T-helper 1 cell treated with Interleukin-12 subunit alpha and Interleukin-12 subunit beta and Interleukin-4 antibody, amounts not matched to agents 30 μg/mL and 1 μg/mL, for 36 hours (primary cell): ENCODE measurements at regions not wholly inside any gene's neighbourhood (a gene's known extent, or its start where the extent isn't known, plus 50 kb on each side); places are given as distances from the start of the nearest gene placed in this dataset.

Experiments
- H3K27ac Mint-ChIP-seq: one replicate; pipeline ENCODE4 v1.8.0; 2021; ENCODE audit warnings: mild to moderate bottlenecking, mixed read lengths
- H3K27me3 Mint-ChIP-seq: one replicate; pipeline ENCODE4 v1.8.0; 2021; ENCODE audit warnings: low read depth, mixed read lengths
- H3K36me3 Mint-ChIP-seq: one replicate; pipeline ENCODE4 v1.8.0; 2021; ENCODE audit warnings: low read depth, mixed read lengths
- H3K4me1 Mint-ChIP-seq: one replicate; pipeline ENCODE4 v1.8.0; 2021; ENCODE audit warnings: low read depth, mixed read lengths
- H3K4me3 Mint-ChIP-seq: one replicate; pipeline ENCODE4 v1.8.0; 2021; ENCODE audit warnings: mild to moderate bottlenecking, moderate library complexity, mixed read lengths
- H3K9me3 Mint-ChIP-seq: one replicate; pipeline ENCODE4 v1.8.0; 2021; ENCODE audit warnings: mixed read lengths

DNA sequence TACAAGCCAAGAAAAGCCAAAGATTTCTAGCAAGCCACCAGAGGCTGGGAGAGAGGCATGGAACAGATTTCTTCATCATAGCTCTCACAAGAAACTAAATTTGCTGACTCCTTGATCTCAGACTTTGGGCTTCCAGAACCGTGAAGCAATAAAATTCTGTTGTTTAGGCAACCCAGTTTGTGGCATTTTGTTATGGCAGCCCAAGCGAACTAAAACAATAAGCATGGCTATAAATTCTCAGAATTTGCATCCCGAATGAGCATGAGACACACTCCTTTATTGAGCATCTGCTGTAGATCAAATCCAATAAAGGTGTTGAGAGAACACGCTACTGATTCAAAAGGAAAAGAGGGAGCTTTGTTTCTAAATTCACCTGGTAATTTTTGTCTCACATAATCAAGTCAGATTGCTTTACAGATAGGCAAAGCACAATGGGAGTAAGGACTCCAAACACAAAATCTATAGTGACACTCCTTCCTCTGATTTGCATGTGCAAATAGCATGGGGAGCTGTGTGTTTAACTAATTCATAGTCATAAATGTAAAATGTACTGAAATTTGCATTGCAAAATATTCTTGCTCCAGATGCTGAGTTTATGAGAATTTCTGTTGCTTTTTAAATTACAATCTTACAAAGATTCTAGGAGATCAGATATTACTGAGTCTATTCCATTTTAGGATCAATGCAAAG lies 308.7 kb downstream of the MED10 start:
- no peaks in the 10 kb centered on the region for H3K4me1 Mint-ChIP-seq
- no peak overlapping the region for H3K4me3 Mint-ChIP-seq
- H3K27ac Mint-ChIP-seq: no peak overlapping the region
- H3K27me3 Mint-ChIP-seq: no peaks in the 10 kb centered on the region
- no peaks in the 10 kb centered on the region for H3K9me3 Mint-ChIP-seq
- H3K36me3 Mint-ChIP-seq: no peaks in the 10 kb centered on the region

DNA sequence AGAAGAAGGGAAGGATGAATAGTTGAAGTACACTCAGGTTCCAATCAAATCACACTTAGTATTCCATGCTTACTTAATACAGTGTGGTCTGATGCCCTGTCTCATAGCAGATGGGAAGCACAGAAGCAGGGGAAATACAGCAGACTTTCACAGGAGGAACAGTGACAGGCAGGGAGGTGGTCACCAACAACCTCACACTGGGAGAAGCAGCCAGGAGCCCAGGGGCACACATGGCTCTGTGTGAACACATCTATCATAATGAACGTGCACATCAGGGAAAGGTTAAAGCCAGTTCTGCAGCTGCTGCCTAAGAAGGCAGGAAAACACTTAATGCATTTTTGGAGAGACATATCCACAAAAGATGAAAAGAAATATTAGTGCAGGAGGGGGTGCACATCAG lies 312.3 kb downstream of the MED10 start:
- peaks cover 3% of the 10 kb centered on the region for H3K27me3 Mint-ChIP-seq
- no peaks in the 10 kb centered on the region for H3K4me1 Mint-ChIP-seq
- no peaks in the 10 kb centered on the region for H3K9me3 Mint-ChIP-seq
- no peak overlapping the region for H3K27ac Mint-ChIP-seq
- H3K4me3 Mint-ChIP-seq: no peak overlapping the region
- no peaks in the 10 kb centered on the region for H3K36me3 Mint-ChIP-seq

DNA sequence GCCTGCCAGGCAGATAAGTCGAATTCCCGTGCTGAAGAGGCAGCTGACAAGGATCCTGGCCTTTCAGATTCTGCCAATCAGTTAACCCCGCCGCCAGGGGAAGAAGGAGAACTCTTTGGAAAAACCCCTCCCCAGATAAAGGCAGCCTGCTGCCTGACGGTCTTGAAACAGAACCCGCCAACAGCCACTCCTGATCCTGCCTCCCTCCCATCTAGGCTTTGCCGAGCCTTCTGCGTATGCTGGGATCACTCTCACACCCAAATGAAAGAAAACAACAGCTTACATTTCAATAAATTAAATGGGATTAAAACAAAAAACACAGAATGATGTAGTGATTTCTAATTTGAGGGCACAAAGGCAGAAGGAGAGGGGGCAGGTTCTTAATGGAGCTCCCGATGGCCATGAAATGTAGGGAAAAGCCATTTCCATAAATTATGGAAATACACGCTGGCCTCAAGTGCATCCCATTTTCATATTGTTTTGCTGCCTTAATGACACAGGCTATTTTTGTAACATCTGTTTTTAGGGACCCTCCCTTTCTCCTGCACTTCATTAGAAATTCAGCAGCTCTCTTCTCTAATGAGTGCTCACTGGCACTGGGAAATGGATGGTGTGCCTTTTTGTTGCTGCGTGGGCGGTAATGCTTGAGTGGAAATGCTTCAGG lies 319.1 kb downstream of the MED10 start:
- Mint-ChIP-seq H3K9me3 (no peaks in the 10 kb centered on the region), H3K27ac (no peak overlapping the region), H3K4me3 (no peak overlapping the region), H3K36me3 (no peaks in the 10 kb centered on the region), H3K4me1 (no peaks in the 10 kb centered on the region), H3K27me3 (no peaks in the 10 kb centered on the region)

DNA sequence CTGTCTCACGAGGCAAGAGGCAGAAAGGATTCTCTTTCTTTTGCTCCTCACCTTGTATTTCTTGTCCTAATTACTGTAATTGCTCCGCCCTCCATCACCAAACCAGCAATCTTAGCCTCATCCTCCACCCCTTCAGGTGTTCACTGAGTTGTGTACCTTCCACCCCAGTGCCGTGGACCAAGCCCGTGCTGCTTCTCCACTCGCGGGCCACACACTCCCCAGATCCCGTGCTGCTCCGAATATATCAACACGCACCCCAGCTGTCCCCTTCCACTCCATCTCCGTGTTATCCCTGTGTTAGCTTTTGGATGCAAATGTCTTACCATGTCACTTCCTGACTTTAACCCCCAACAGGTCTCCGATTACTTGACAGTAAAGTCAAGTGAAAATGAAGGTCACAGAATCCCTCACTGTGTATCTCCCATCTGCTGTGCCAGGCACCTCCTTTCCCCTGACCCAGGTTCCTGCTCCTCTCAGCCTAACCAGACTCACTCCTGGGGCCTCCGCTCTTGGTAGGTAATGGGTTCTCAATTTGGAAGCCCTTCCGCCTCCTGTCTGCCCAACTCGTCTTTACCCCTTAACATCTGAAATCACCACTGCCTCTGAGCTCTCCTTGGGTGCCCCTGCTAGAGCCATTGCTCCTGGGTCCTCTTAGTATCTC lies 320.2 kb downstream of the MED10 start:
- H3K9me3 Mint-ChIP-seq: no peaks in the 10 kb centered on the region
- H3K27me3 Mint-ChIP-seq: no peaks in the 10 kb centered on the region
- H3K4me1 Mint-ChIP-seq: no peaks in the 10 kb centered on the region
- H3K36me3 Mint-ChIP-seq: no peaks in the 10 kb centered on the region
- no peak overlapping the region for H3K4me3 Mint-ChIP-seq
- no peak overlapping the region for H3K27ac Mint-ChIP-seq

DNA sequence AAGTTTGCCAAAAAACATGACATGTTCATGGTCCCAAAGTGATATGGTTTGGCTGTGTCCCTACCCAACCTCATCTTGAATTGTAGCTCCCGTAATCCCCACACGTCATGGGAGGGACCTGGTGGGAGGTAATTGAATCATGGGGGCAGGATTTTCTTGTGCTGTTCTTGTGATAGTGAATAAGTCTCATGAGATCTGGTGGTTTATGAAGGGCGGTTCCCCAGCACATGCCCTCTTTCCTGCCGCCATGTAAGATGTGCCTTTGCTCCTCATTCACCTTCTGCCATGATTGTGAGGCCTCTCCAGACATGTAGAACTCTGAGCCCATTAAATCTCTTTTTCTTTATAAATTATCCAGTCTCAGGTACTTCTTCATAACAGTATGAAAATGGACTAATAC lies 322.1 kb downstream of the MED10 start:
- no peaks in the 10 kb centered on the region for H3K36me3 Mint-ChIP-seq
- H3K27ac Mint-ChIP-seq: no peak overlapping the region
- no peaks in the 10 kb centered on the region for H3K9me3 Mint-ChIP-seq
- H3K27me3 Mint-ChIP-seq: no peaks in the 10 kb centered on the region
- H3K4me1 Mint-ChIP-seq: no peaks in the 10 kb centered on the region
- no peak overlapping the region for H3K4me3 Mint-ChIP-seq

DNA sequence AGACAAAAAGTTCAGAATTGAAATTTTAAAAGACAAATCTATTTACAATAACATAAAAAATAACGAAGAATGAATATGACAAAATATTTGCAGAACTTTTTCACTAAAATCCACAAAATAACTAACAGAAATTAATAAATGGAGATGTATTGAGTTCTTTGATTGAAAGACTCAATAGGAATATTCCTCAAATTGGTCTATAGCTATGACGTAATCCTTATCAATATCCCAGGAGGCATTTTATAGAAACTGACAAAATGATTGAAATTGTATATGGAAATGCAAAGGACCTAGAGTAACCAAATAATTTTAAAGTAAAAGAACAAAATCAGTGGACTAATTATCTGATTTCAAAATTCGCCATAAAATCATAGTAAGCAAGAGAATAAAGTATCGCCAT lies 328.7 kb downstream of the MED10 start:
- Mint-ChIP-seq H3K4me3 (no peak overlapping the region), H3K27me3 (no peaks in the 10 kb centered on the region), H3K4me1 (no peaks in the 10 kb centered on the region), H3K9me3 (no peaks in the 10 kb centered on the region), H3K36me3 (no peaks in the 10 kb centered on the region), H3K27ac (no peak overlapping the region)

DNA sequence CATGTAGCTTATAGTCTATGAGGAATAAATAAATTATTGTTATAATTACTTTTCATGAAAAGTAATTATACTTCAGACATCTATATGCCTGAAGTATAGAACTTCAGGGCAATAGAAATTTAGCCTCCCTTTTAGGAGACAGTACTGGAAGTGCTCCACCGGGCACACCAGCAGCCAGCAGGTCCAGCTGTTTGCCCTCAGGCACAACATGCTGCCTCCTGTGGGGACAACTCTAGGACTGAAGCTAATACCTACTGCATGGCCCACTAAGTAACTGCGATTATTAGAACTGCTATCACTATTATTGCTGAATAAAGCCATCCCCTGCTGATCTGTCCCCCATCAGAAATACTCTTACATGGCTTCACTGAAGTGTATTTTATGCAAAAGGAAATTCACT lies 329.6 kb downstream of the MED10 start:
- Mint-ChIP-seq H3K27me3 (no peaks in the 10 kb centered on the region), H3K36me3 (no peaks in the 10 kb centered on the region), H3K4me1 (no peaks in the 10 kb centered on the region), H3K9me3 (no peaks in the 10 kb centered on the region), H3K4me3 (no peak overlapping the region), H3K27ac (no peak overlapping the region)

DNA sequence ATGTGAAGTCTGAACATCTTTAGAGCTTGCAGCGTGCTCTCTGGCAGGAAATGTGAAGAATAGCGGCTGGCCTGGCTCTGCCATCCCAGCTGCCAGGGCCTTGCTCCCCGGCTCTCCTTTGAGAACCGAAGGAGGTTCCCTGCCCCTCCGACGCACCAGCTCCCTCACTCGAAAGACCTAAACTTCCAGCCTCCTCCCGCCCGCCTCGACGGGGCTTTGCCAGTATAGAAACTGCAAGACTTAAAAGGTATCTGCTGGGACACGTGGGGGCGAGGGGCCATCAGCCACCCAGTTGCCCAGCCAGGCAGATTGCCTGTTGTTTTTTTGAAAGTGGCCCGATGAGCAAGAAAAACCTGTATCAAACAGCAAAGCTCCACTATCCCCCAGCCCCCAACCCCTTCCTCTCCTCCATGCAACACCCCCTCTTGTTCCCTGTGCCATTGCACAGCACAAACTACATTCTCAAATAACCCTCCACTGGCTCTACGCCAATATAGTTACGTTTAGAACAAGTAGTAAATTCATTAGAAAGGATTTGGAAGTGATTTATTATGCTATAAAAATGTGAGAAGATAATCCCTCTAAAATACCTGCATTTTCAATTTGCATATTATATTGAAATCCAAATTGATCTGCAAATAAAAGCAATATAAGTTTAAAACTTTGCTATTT lies 331.9 kb downstream of the MED10 start:
- H3K9me3 Mint-ChIP-seq: no peaks in the 10 kb centered on the region
- H3K36me3 Mint-ChIP-seq: no peaks in the 10 kb centered on the region
- H3K27me3 Mint-ChIP-seq: no peaks in the 10 kb centered on the region
- H3K27ac Mint-ChIP-seq: no peak overlapping the region
- H3K4me1 Mint-ChIP-seq: no peaks in the 10 kb centered on the region
- no peak overlapping the region for H3K4me3 Mint-ChIP-seq

DNA sequence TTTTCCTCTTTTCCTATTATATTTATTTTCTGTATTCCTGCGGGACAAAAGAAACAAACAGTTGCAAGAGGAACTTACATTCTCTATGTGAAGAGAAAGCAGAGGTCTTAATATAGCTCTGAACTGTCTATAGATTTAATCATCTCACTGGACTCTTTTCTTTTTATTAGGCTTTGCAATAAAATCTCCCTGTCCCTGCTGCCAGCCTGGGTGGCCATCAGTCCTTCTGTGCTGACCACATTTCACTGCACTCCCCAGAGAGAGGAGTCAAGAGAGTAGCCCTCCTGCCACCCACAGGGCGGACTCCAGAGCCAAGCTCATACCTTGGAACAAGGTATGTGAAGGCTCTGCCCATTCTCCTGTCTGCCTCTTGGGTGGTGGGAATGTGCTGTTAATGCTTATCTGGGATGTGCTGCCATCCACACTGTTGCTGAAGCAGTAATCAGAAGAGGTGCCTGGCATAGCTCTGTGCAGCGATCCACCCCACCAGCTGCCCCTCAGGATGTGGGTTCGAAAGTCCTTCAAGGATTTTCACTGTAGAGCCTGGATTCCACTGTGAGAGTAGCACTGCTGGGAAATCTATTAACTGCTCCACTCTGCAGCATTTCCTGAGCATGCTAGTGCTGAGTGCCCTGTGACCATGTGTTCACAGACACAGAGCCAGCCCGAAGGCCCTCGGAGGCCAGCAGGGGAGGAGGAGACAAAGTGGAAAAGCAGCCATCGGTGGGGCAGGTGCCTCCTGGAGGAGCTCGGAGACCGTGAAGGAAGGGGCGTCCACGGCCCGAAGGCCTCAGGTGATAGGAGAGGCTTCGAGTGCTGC lies 334.6 kb downstream of the MED10 start:
- no peak overlapping the region for H3K4me3 Mint-ChIP-seq
- H3K36me3 Mint-ChIP-seq: no peaks in the 10 kb centered on the region
- no peaks in the 10 kb centered on the region for H3K9me3 Mint-ChIP-seq
- no peak overlapping the region for H3K27ac Mint-ChIP-seq
- H3K4me1 Mint-ChIP-seq: no peaks in the 10 kb centered on the region
- no peaks in the 10 kb centered on the region for H3K27me3 Mint-ChIP-seq

DNA sequence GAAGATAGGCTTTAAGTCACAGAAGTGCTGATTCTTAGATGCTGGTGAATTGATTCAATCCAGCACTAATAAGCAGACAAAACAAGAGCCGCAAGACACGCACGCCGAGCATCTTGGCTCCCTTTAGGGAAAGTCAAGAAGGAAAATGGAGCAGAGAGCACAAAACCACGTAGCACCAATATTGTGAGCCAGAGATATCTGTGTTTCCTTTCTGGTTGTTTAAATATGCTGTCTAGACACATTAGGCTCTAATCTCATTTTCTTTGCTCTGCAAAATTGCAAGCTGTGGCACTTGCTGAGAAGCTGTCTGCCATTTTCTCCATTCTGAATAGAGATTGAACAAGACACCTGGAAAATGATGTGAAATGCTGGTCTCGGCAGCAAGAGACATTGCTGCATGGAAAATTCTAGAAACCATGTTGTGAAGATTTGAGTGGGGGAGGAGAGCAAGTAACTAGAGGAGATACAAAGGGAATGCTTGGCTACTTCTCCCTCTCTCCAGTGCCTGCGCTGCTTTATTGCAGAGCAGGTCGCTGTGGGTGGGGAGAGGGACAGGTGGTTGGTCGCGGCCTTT lies 336.3 kb downstream of the MED10 start:
- H3K4me3 Mint-ChIP-seq: no peak overlapping the region
- H3K9me3 Mint-ChIP-seq: no peaks in the 10 kb centered on the region
- no peaks in the 10 kb centered on the region for H3K4me1 Mint-ChIP-seq
- no peaks in the 10 kb centered on the region for H3K27me3 Mint-ChIP-seq
- no peak overlapping the region for H3K27ac Mint-ChIP-seq
- H3K36me3 Mint-ChIP-seq: no peaks in the 10 kb centered on the region

DNA sequence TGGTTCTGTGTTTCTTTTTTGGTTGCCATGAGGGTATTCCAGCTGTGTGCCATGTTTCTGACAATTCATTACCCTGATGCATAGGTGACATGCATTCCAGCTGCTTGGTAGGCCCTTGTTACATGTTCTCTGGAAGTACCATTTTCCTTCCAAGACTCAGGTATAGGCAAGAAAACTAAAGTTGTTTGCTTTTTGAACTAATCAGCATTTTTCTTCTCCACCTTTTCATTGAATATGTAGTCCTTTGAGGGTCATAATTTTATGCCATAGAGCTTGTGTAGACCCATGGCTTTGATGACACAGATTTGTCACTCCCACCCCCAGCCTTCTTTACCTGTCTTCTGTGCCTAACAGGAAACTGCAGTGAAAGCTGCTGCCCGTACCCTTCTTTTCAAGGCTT lies 339.2 kb downstream of the MED10 start:
- Mint-ChIP-seq H3K27ac (no peak overlapping the region), H3K4me1 (no peaks in the 10 kb centered on the region), H3K36me3 (no peaks in the 10 kb centered on the region), H3K4me3 (no peak overlapping the region), H3K9me3 (no peaks in the 10 kb centered on the region), H3K27me3 (no peaks in the 10 kb centered on the region)

DNA sequence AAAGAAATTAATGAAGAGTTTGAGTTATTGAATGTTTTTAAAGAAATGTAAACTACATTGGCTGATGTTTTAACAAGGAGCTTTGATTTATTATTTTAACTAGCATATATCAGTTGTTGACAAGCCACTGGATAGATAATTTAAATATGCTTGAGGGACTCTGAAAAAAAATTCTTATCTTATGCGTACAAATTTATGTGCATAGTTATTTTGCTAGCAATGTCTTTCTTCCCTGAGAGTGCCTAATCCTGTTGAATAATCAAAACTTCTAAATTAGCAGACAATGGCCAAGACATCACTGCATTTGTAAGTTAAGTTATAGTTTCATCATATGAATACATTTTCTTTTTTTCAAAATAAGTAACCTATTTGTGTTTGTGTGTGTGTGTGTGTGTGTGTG lies 342.3 kb downstream of the MED10 start:
- Mint-ChIP-seq H3K4me3 (no peak overlapping the region), H3K9me3 (no peaks in the 10 kb centered on the region), H3K27me3 (no peaks in the 10 kb centered on the region), H3K27ac (no peak overlapping the region), H3K4me1 (no peaks in the 10 kb centered on the region), H3K36me3 (no peaks in the 10 kb centered on the region)

DNA sequence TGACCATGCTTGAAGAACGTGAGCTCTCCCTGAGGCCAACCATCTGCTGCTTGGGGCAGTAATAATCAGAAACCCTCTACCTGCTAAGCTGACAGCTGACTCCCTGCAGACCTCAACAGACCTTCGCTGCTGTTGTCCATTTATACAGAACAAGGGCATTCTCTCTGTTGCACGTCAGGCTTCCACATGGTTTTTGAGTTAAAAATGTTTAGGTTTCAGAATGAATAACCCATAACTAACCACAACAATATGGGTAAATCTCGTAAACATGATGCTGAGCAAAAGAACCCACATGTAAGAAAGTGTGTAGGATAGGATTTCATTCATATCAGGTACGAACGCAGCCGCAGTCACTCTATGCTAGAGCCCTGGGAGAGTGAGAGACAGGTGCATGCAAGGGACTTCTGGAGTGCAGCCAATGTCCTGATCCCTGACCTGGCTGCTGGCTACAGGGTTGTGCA lies 348.5 kb downstream of the MED10 start:
- no peaks in the 10 kb centered on the region for H3K4me1 Mint-ChIP-seq
- H3K4me3 Mint-ChIP-seq: no peak overlapping the region
- no peak overlapping the region for H3K27ac Mint-ChIP-seq
- H3K9me3 Mint-ChIP-seq: no peaks in the 10 kb centered on the region
- H3K27me3 Mint-ChIP-seq: no peaks in the 10 kb centered on the region
- no peaks in the 10 kb centered on the region for H3K36me3 Mint-ChIP-seq
